ENCODE measurements at regions not wholly inside any gene's neighbourhood (a gene's known extent, or its start where the extent isn't known, plus 50 kb on each side); places are given as distances from the start of the nearest gene placed in this dataset.
"Not testable (repeated sequence)": the region's sequence is repeated elsewhere in the genome, so short reads cannot be mapped to it uniquely, and the experiment has no call there.

DNA sequence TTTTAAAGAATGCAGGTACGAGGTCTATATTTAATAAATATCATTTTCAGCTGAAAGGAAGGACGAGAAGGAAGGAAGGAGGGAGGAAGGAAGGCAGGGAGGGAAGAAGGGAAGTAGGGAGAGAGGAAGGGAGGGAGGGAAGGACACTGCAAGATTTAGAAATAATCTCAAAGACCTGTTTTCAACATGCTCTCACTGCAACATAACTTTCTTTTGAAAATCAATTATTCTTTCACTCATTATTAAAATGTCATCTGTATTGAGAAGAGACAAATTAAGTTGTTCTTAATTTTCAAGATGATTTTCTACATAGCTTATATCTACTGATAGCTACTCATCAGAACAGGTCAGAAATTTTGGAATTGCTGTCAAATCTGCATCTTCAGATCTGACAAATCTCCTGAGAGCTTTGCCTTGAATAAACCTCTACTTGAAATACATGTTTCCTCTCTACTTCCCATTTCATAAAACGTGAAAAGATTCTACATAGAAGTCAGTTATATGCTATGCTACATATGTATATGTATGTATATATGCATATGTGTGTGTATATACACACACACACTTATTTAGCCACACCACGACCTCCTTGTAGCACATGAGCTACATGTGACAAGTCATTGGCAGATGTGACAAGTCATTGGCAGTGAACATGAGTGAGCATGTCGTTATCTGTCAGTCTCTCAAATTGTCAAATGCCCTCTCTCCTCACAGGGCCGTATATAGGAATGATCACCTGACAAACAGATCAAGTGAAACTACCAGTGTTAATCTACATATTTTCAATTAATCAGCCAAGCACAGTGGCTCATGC, 241.6 kb downstream of the LY86 start:
- no peak for TF ChIP-seq CTCF (IDR thresholded peaks at IDR 0.05; ENCODE audit: low read depth, low read length)
- POLR2A ChIA-PET, result no interaction called here
- Histone ChIP-seq H3K4me3 (ENCODE audit: low read depth, low read length) (no peak overlapping the region), H3K27ac (ENCODE audit: low read depth, low read length) (no peak overlapping the region), H3K9me3 (ENCODE audit: control insufficient read depth, insufficient read depth, low read length) (no peaks in the 10 kb centered on the region; the same call in 1 of the 2 replicates), H3K27me3 (ENCODE audit: control insufficient read depth, insufficient read depth, low read length) (no peaks in the 10 kb centered on the region)
- no peak for DNase-seq (ENCODE audit: low read depth, low spot score)
- CTCF ChIA-PET, result interaction anchor here (0.6 kb wide), 2 partner anchors 134 to 163 kb away, joined by 3 read pairs; no protein-coding TSS in a partner anchor

GRCh38 chr6:6830686-6831063, 242.2 kb downstream of the LY86 start:
- DNase-seq (ENCODE audit: low read depth, low spot score); CTCF ChIA-PET; H3K4me3 ChIP-seq (ENCODE audit: low read depth, low read length); POLR2A ChIA-PET; H3K9me3 ChIP-seq (ENCODE audit: control insufficient read depth, insufficient read depth, low read length); H3K27me3 ChIP-seq (ENCODE audit: control insufficient read depth, insufficient read depth, low read length); H3K27ac ChIP-seq (ENCODE audit: low read depth, low read length): not testable (repeated sequence)

DNA sequence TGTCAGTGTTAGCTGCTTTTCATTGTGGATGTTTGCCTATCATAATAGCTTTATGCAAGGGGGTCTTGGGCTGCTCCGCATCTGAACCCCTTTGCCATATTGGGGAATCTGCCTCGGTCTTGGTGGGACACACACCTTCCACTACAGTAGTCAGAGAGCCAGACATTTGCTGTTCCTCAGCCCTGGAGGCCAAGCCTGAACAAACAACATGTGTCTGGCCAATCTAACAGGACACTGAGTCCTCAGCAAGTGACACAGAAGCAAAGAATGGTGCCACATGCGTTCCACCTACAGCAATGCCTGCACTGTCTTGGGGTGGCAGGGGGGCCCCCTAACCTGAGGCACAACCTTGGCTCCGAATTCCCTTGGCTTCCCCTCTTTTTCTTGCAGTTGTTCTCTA, 243.9 kb downstream of the LY86 start:
- no peak for DNase-seq (ENCODE audit: low read depth, low spot score)
- ChIA-PET CTCF (no interaction called here), POLR2A (no interaction called here)
- TF ChIP-seq CTCF (IDR thresholded peaks at IDR 0.05; ENCODE audit: low read depth, low read length), result no peak
- no peaks in the 10 kb centered on the region for H3K9me3 ChIP-seq (ENCODE audit: control insufficient read depth, insufficient read depth, low read length)
- no peak overlapping the region for H3K27ac ChIP-seq (ENCODE audit: low read depth, low read length)
- no peaks in the 10 kb centered on the region for H3K27me3 ChIP-seq (ENCODE audit: control insufficient read depth, insufficient read depth, low read length)
- H3K4me3 ChIP-seq (ENCODE audit: low read depth, low read length), result no peak overlapping the region

- H3K9me3 ChIP-seq (ENCODE audit: control insufficient read depth, insufficient read depth, low read length), result no peaks in the 10 kb centered on the region
- DNase-seq (ENCODE audit: low read depth, low spot score), result no peak
- POLR2A ChIA-PET, result no interaction called here
- CTCF ChIA-PET, result no interaction called here
- no peak overlapping the region for H3K27ac ChIP-seq (ENCODE audit: low read depth, low read length)
- no peaks in the 10 kb centered on the region for H3K27me3 ChIP-seq (ENCODE audit: control insufficient read depth, insufficient read depth, low read length)
- H3K4me3 ChIP-seq (ENCODE audit: low read depth, low read length), result no peak overlapping the region
- TF ChIP-seq CTCF (IDR thresholded peaks at IDR 0.05; ENCODE audit: low read depth, low read length), result no peak
Measured at GRCh38 chr6:6834356-6835222, 246.1 kb downstream of the LY86 start.

- H3K9me3 ChIP-seq (ENCODE audit: control insufficient read depth, insufficient read depth, low read length), result no peaks in the 10 kb centered on the region
- H3K4me3 ChIP-seq (ENCODE audit: low read depth, low read length), result no peak overlapping the region
- H3K27me3 ChIP-seq (ENCODE audit: control insufficient read depth, insufficient read depth, low read length), result no peaks in the 10 kb centered on the region
- no peak for DNase-seq (ENCODE audit: low read depth, low spot score)
- CTCF ChIA-PET, result no interaction called here
- H3K27ac ChIP-seq (ENCODE audit: low read depth, low read length), result no peak overlapping the region
- POLR2A ChIA-PET, result no interaction called here
- no peak for TF ChIP-seq CTCF (IDR thresholded peaks at IDR 0.05; ENCODE audit: low read depth, low read length)
Measured at GRCh38 chr6:6835223-6835503, 246.6 kb downstream of the LY86 start.
